K562 (cell line): ENCODE measurements at regions not wholly inside any gene's neighbourhood (a gene's known extent, or its start where the extent isn't known, plus 50 kb on each side); places are given as distances from the start of the nearest gene placed in this dataset.

Experiments used
- ATF3 ChIP-seq, 2 experiments: fragments of 450-650 bp in 1 of 2; sonication (generic) in 1 of 2; formaldehyde crosslinking in 1 of 2; IDR thresholded peaks in 1 of 2; conservative IDR thresholded peaks in 1 of 2; 2 replicates each; pipeline versions ENCODE4 v1.6.1 to v1.8.1; 2016 to 2023; ENCODE audit warnings: mild to moderate bottlenecking in 2 of 2, moderate library complexity in 2 of 2, inconsistent platforms in 1 of 2, missing genetic modification reagents in 1 of 2
- BDP1 ChIP-seq: IDR thresholded peaks from 3 replicates; pipeline ENCODE4 v1.6.1; 2011; ENCODE audit not compliant: insufficient read length, insufficient read depth
- CTBP1 ChIP-seq: fragments of 450-650 bp; IDR thresholded peaks from 2 replicates; pipeline ENCODE4 v1.6.1; 2016; ENCODE audit warnings: borderline replicate concordance
- LCOR ChIP-seq: sonication (generic); formaldehyde crosslinking; IDR thresholded peaks from 2 replicates; pipeline ENCODE4 v1.8.0; 2022; ENCODE audit warnings: mild to moderate bottlenecking, missing genetic modification reagents
- NCOA4 ChIP-seq: fragments of 450-650 bp; IDR thresholded peaks from 2 replicates; pipeline ENCODE4 v1.6.1; 2018; ENCODE audit warnings: mild to moderate bottlenecking; ENCODE audit not compliant: partially characterized antibody
- NFRKB ChIP-seq: fragments of 450-650 bp; IDR thresholded peaks from 2 replicates; pipeline ENCODE4 v1.6.1; 2016; ENCODE audit warnings: low read depth
- SAFB2 ChIP-seq: fragments of 200-400 bp; formaldehyde crosslinking; IDR thresholded peaks from 2 replicates; pipeline ENCODE4 v1.6.1; 2018; ENCODE audit warnings: borderline replicate concordance, low read length, low read depth, moderate library complexity; ENCODE audit not compliant: severe bottlenecking
- STAT5A ChIP-seq: IDR thresholded peaks from 2 replicates; pipeline ENCODE4 v1.6.1; 2012; ENCODE audit warnings: low read length, inconsistent platforms, borderline replicate concordance
- TAF1 ChIP-seq: IDR thresholded peaks from 2 replicates; pipeline ENCODE4 v1.6.1; 2011; ENCODE audit warnings: mild to moderate bottlenecking, low read length, moderate library complexity; ENCODE audit not compliant: insufficient read depth, control insufficient read depth, severe bottlenecking; ENCODE audit errors: extremely low read depth
- TFAP4 ChIP-seq: sonication (generic); formaldehyde crosslinking; IDR thresholded peaks from 2 replicates; pipeline ENCODE4 v1.8.0; 2022; ENCODE audit warnings: missing genetic modification reagents, mild to moderate bottlenecking, moderate library complexity, borderline replicate concordance
- ZBTB34 ChIP-seq: fragments of 250-450 bp; sonication (Bioruptor Pico); IDR thresholded peaks from 2 replicates; pipeline ENCODE4 v1.8.0; 2021; ENCODE audit warnings: mild to moderate bottlenecking, moderate library complexity
- ZNF431 ChIP-seq: sonication (generic); formaldehyde crosslinking; IDR thresholded peaks from 2 replicates; pipeline ENCODE4 v1.8.0; 2022; ENCODE audit warnings: mild to moderate bottlenecking, missing genetic modification reagents
- TF ChIP-seq, protein P1 (sequence below): fragments of 250-450 bp; sonication (Bioruptor Pico); IDR thresholded peaks from 2 replicates; pipeline ENCODE4 v1.4.0; 2020; ENCODE audit warnings: mild to moderate bottlenecking, moderate library complexity
- TF ChIP-seq, protein P2 (sequence below): fragments of 450-650 bp; formaldehyde crosslinking; IDR thresholded peaks from 2 replicates; pipeline ENCODE4 v1.4.0; 2022; ENCODE audit warnings: missing genetic modification characterization
- TF ChIP-seq, protein P3 (sequence below): sonication (generic); formaldehyde crosslinking; IDR thresholded peaks from 2 replicates; pipeline ENCODE4 v1.8.1; 2023; ENCODE audit warnings: mild to moderate bottlenecking, missing genetic modification reagents

DNA sequence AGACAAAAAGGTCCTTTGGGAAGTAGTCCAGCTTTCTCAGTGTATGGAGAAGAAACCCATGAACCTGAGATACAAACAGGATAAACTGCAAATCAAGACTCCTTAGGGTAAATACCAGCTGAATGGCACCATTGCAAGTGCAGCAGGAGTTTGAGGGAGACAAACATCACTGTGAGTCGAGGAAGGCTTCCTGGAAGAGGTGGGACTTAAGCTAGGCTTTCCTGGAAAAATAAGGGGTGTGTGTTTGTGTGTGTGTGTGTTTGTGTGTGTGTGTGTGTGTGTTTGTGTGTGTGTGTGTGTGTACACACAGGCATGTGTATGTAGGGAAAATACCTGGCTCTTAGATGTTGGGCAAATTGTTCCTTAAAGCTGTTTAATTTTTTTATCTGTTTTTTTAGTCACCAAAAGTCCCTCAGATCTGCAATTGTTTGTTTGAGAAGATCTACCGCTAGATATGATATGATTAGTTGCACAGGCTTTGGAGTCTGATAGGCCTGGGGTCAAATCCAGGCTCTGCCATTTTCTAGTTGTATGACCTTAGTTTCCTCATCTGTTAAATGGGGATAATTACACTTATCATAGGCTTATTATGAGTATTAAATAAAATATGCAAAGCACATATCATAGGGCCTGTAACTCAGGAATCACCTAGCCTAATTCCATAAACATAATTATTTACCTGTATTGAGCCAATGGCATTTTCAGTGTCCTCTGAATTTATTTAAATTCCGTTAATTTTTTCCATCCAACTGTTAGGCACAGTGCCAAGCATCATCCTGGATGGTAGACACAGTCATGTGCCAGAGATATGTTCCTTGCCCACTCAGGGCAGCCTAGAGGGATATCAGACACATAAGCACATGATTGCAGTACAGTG lies 85.6 kb upstream of the EED start (continued):
- TF ChIP-seq, protein P1, sequence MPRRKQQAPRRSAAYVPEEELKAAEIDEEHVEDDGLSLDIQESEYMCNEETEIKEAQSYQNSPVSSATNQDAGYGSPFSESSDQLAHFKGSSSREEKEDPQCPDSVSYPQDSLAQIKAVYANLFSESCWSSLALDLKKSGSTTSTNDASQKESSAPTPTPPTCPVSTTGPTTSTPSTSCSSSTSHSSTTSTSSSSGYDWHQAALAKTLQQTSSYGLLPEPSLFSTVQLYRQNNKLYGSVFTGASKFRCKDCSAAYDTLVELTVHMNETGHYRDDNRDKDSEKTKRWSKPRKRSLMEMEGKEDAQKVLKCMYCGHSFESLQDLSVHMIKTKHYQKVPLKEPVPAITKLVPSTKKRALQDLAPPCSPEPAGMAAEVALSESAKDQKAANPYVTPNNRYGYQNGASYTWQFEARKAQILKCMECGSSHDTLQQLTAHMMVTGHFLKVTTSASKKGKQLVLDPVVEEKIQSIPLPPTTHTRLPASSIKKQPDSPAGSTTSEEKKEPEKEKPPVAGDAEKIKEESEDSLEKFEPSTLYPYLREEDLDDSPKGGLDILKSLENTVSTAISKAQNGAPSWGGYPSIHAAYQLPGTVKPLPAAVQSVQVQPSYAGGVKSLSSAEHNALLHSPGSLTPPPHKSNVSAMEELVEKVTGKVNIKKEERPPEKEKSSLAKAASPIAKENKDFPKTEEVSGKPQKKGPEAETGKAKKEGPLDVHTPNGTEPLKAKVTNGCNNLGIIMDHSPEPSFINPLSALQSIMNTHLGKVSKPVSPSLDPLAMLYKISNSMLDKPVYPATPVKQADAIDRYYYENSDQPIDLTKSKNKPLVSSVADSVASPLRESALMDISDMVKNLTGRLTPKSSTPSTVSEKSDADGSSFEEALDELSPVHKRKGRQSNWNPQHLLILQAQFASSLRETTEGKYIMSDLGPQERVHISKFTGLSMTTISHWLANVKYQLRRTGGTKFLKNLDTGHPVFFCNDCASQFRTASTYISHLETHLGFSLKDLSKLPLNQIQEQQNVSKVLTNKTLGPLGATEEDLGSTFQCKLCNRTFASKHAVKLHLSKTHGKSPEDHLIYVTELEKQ (CRISPR knock-in tag), result no peak
- TF ChIP-seq CTBP1 (peak; percentile 22; the same call in 1 of the 2 replicates), NFRKB (peak; percentile 77), ATF3 (IDR thresholded peaks at IDR 0.05) (no peak; the same call in 1 of the 2 replicates), ATF3 (CRISPR knock-in tag; conservative IDR thresholded peaks at IDR 0.05) (no peak), BDP1 (no peak), SAFB2 (no peak), TAF1 (no peak), STAT5A (peak; percentile 87), LCOR (CRISPR knock-in tag) (0 out of 2 replicates have a peak, but pooled peaks have one; percentile 24), ZNF431 (CRISPR knock-in tag) (no peak), ZBTB34 (no peak), NCOA4 (no peak), TFAP4 (CRISPR knock-in tag) (no peak)
- TF ChIP-seq, protein P2, sequence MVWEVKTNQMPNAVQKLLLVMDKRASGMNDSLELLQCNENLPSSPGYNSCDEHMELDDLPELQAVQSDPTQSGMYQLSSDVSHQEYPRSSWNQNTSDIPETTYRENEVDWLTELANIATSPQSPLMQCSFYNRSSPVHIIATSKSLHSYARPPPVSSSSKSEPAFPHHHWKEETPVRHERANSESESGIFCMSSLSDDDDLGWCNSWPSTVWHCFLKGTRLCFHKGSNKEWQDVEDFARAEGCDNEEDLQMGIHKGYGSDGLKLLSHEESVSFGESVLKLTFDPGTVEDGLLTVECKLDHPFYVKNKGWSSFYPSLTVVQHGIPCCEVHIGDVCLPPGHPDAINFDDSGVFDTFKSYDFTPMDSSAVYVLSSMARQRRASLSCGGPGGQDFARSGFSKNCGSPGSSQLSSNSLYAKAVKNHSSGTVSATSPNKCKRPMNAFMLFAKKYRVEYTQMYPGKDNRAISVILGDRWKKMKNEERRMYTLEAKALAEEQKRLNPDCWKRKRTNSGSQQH (CRISPR knock-in tag), result 0 out of 2 replicates have a peak, but pooled peaks have one; percentile 37
- TF ChIP-seq, protein P3, sequence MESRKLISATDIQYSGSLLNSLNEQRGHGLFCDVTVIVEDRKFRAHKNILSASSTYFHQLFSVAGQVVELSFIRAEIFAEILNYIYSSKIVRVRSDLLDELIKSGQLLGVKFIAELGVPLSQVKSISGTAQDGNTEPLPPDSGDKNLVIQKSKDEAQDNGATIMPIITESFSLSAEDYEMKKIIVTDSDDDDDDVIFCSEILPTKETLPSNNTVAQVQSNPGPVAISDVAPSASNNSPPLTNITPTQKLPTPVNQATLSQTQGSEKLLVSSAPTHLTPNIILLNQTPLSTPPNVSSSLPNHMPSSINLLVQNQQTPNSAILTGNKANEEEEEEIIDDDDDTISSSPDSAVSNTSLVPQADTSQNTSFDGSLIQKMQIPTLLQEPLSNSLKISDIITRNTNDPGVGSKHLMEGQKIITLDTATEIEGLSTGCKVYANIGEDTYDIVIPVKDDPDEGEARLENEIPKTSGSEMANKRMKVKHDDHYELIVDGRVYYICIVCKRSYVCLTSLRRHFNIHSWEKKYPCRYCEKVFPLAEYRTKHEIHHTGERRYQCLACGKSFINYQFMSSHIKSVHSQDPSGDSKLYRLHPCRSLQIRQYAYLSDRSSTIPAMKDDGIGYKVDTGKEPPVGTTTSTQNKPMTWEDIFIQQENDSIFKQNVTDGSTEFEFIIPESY (CRISPR knock-in tag), result no peak
